ENCODE measurements at regions not wholly inside any gene's neighbourhood (a gene's known extent, or its start where the extent isn't known, plus 50 kb on each side); places are given as distances from the start of the nearest gene placed in this dataset.

DNA sequence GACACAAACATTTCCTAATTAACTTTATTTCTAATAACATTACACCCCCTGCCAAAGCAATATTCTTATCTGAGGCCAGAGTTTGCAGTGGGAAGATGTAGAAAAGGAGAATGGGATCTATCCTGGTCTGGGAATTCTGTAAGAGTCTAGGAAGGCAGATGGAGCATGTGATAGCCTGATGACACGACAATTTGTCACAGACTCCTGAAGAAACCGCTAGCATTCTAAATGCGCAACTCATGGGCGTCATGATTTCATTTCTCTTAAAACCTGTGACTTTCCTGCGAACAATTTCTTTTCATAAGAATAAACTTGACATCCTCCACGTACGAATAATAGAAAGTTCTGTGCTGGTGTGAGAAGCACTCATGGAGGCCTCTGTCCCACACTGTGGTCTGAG is 72.9 kb upstream of the ATP10A start:
- ChIA-PET CTCF (no interaction called here), POLR2A (no interaction called here), RAD21 (ENCODE audit: low non-redundant PET in 1 of 2, low total read pairs in 2 of 2, uncharacterized antibody in 2 of 2, unreplicated experiment in 2 of 2) (no interaction called here)
- Histone ChIP-seq H3K27ac (ENCODE audit: low read depth, low read length) (no peak overlapping the region), H3K4me1 (ENCODE audit: control insufficient read depth in 1 of 2, insufficient read depth in 2 of 2, low read length in 2 of 2) (no peaks in the 10 kb centered on the region), H3K9ac (ENCODE audit: low read length) (no peak overlapping the region), H3K79me2 (ENCODE audit: insufficient read depth, low read length) (no peaks in the 10 kb centered on the region), H3K9me3 (ENCODE audit: control insufficient read depth in 1 of 2, insufficient read depth in 1 of 2, low read depth in 1 of 2, low read length in 2 of 2) (peaks cover under 1 to 6% of the 10 kb centered on the region in 2 experiments; a peak in 2 of 4 replicates), H3K4me3 (replicated peaks in 1 of 2; ENCODE audit: low read depth in 1 of 2, low read length in 2 of 2) (no peak overlapping the region), H3K4me2 (ENCODE audit: low read length) (no peak overlapping the region), H2AFZ (ENCODE audit: low read depth, low read length, poor library complexity, severe bottlenecking) (no peak overlapping the region), H3K27me3 (ENCODE audit: insufficient read depth, low read length) (no peaks in the 10 kb centered on the region), H3K9me2 (ENCODE audit: insufficient read depth) (no peaks in the 10 kb centered on the region), H3K36me3 (ENCODE audit: control insufficient read depth in 1 of 2, insufficient read depth in 2 of 2, low read length in 2 of 2) (no peaks in the 10 kb centered on the region), H4K20me1 (ENCODE audit: insufficient read depth) (no peaks in the 10 kb centered on the region)
- ATAC-seq, result no peak
- no TSS peak for BruUV-seq (replicated peaks)
- TF ChIP-seq ZFX (IDR thresholded peaks at IDR 0.05) (no peak), CEBPB (IDR thresholded peaks at IDR 0.05; ENCODE audit: low read depth) (no peak), FOSL1 (IDR thresholded peaks at IDR 0.05; ENCODE audit: low read depth) (no peak), POLR2AphosphoS5 (IDR thresholded peaks at IDR 0.05; ENCODE audit: low read depth, low read length) (no peak), CTCF (IDR thresholded peaks at IDR 0.05 in 2 of 3, conservative IDR thresholded peaks at IDR 0.05 in 1 of 3; ENCODE audit: borderline replicate concordance in 1 of 3, insufficient read depth in 1 of 3, low read depth in 2 of 3, low read length in 2 of 3) (no peak), ZBTB33 (IDR thresholded peaks at IDR 0.05; ENCODE audit: extremely low read depth, insufficient replicate concordance, low read length) (no peak), EZH2 (IDR thresholded peaks at IDR 0.05) (no peak), SP1 (IDR thresholded peaks at IDR 0.05; ENCODE audit: low read depth) (no peak), POLR2A (IDR thresholded peaks at IDR 0.05; ENCODE audit: borderline replicate concordance, extremely low read depth, insufficient read depth, insufficient read length) (no peak)
- DNase-seq (ENCODE audit: low read depth, low spot score), result no peak
- intact Hi-C loops (cut with micrococcal nuclease), result no loop called here
